ENCODE measurements at regions not wholly inside any gene's neighbourhood (a gene's known extent, or its start where the extent isn't known, plus 50 kb on each side); places are given as distances from the start of the nearest gene placed in this dataset.

DNA sequence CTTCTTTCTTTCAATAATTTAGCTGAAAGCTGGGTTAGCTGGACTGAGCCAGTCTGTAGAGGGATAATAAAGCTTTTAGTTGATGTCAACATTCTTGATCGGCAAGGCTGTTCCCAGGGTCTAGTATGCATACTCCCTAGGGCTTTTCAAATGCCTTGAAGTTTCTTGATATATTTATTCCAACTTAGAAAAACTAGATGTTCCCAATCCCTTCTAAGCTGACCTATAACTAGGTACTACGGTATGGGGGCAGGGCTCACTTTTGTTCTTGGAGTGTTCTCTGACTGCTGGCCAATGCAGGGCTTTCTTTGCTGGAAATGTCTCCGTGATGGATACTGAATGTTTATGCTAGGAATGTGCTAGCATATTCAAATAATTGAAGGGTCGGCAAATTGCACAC is 258.6 kb upstream of the TANK start:
- Histone ChIP-seq H3K27ac (no peak overlapping the region), H3K36me3 (no peaks in the 10 kb centered on the region), H3K9me3 (no peaks in the 10 kb centered on the region), H3K27me3 (no peaks in the 10 kb centered on the region), H3K4me3 (no peak overlapping the region), H3K4me1 (no peaks in the 10 kb centered on the region)
- ATAC-seq (peak; percentile 39), DNase-seq (peak in 1 of 4 donors; percentile 37)
- intact Hi-C loops (cut with DNase I): no loop called here
- TF ChIP-seq CTCF (IDR thresholded peaks at IDR 0.05): no peak

- no peak for TF ChIP-seq CTCF (IDR thresholded peaks at IDR 0.05)
- ATAC-seq: no peak
- H3K4me3 ChIP-seq: no peak overlapping the region
- H3K27ac ChIP-seq: no peak overlapping the region
- DNase-seq: no peak
- peaks cover 0 to 3% of the 10 kb centered on the region in 2 donors for H3K4me1 ChIP-seq
- H3K9me3 ChIP-seq: no peaks in the 10 kb centered on the region
- intact Hi-C loops (cut with DNase I): no loop called here
- H3K36me3 ChIP-seq: no peaks in the 10 kb centered on the region
- H3K27me3 ChIP-seq: no peaks in the 10 kb centered on the region
Observed at GRCh38 chr2:160905862-160906261, 254.4 kb upstream of the TANK start.

DNA sequence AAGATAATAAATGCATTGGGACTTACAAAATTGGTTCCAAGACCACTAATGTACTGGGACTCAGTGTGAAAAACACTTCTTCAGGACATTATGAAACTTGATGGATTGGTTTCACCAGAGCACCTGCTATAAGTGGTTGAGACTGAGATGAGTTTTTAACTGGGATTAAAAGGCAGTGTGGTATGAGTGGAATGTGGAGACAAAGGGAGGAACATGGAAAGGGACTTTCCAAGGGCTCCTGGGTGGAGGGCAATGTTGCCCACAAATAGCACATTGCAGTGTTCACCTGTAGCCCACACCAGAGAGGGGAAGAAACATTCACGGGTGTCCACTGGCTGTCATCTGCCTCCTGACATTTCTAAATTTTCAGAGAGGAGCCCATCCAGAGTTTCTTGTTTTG is 253.3 kb upstream of the TANK start:
- no peaks in the 10 kb centered on the region for H3K36me3 ChIP-seq
- no peaks in the 10 kb centered on the region for H3K9me3 ChIP-seq
- H3K4me3 ChIP-seq: no peak overlapping the region
- H3K4me1 ChIP-seq: peaks cover 0 to 11% of the 10 kb centered on the region in 2 donors
- no peak for TF ChIP-seq CTCF (IDR thresholded peaks at IDR 0.05)
- H3K27me3 ChIP-seq: no peaks in the 10 kb centered on the region
- ATAC-seq (peak; percentile 60), DNase-seq (no peak)
- H3K27ac ChIP-seq: no peak overlapping the region
- intact Hi-C loops (cut with DNase I): no loop called here

- H3K27ac ChIP-seq: no peak overlapping the region
- intact Hi-C loops (cut with DNase I): no loop called here
- peaks cover 0 to 13% of the 10 kb centered on the region in 2 donors for H3K4me1 ChIP-seq
- H3K9me3 ChIP-seq: no peaks in the 10 kb centered on the region
- no peaks in the 10 kb centered on the region for H3K27me3 ChIP-seq
- DNase-seq: no peak
- no peak overlapping the region for H3K4me3 ChIP-seq
- no peak for TF ChIP-seq CTCF (IDR thresholded peaks at IDR 0.05)
- H3K36me3 ChIP-seq: no peaks in the 10 kb centered on the region
- ATAC-seq: no peak
Observed at GRCh38 chr2:160907738-160908137, 252.5 kb upstream of the TANK start.

DNA sequence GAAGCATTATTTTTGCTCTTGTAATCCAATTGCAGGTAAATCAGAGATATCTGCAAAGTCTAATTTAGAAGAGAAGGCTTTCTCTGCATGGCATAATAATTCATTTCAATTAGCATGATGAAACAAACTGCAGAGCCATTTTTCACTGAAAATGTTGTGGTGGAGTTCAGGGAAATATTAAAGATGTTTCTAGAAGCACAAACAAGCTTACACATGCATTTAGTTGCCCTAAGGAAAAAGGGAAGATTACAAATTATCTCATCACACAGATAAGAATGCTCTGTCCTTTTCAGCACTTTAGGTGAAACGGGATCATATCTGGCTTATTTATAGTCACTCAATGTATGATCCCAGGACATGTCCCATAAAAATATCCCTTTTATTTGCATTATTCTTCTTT is 252.1 kb upstream of the TANK start:
- peaks cover 0 to 13% of the 10 kb centered on the region in 2 donors for H3K4me1 ChIP-seq
- H3K4me3 ChIP-seq: no peak overlapping the region
- H3K9me3 ChIP-seq: no peaks in the 10 kb centered on the region
- H3K27ac ChIP-seq: no peak overlapping the region
- ATAC-seq: no peak
- H3K36me3 ChIP-seq: no peaks in the 10 kb centered on the region
- no peak for TF ChIP-seq CTCF (IDR thresholded peaks at IDR 0.05)
- intact Hi-C loops (cut with DNase I): no loop called here
- no peaks in the 10 kb centered on the region for H3K27me3 ChIP-seq
- DNase-seq: no peak
